ENCODE measurements at regions not wholly inside any gene's neighbourhood (a gene's known extent, or its start where the extent isn't known, plus 50 kb on each side); places are given as distances from the start of the nearest gene placed in this dataset.

- no peak for DNase-seq
Measured at GRCh38 chr1:30511991-30512913, 211.1 kb downstream of the MATN1 start.

- DNase-seq: no peak
Measured at GRCh38 chr1:30511563-30511962, 211.8 kb downstream of the MATN1 start.

DNA sequence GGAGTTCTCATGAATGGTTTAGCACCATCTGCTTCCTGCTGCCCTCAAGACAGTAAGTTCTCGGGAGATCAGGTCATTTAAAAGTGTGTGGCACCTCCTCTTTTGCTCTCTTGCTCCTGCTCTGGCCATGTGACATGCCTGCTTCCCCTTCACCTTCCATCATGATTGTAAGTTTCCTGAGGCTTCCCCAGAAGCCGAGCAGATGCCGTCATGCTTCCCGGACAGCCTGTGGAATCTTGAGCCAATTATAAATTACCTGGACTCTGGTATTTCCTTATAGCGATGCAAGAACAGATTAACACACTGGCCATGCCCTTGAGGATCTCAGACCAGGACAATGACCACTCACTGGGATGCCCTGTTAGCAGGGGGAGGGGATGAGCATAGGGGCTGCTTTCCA, 212.3 kb downstream of the MATN1 start:
- DNase-seq: no peak

- DNase-seq: no peak
Measured at GRCh38 chr1:30509670-30510069, 213.7 kb downstream of the MATN1 start.

DNA sequence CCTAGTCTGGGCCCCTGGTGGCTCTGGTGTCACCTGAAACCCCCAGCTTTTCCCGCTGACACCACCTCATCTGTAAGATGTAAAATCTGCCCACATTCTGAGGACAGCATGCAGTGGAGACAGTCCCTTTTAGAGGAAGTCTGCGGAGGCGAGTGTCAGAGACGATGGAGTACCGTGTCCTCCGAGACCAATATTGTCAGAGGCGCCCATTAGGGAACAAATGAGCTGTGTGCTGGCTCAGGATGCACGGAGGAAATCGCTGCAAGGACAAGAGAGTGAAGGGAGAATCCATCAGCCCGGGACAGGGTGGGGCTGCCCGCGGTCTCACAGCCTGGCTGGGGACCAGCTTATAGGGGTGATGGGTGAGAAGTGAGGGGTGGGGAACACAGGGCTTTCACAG, 214.8 kb downstream of the MATN1 start:
- DNase-seq: no peak

DNA sequence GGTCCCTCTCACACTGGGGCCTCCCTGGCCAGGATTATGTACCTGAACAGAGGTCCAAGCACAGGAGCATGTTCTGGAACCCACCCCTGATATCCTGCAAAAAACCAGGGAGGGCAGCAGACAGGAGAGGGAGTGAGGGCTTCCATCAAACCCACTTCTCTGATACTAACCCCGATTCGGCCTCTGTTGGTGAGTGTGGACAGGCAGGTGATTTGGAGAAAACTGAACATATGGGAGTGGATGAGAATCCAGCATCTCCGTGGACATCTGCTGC, 215.3 kb downstream of the MATN1 start:
- no peak for DNase-seq

DNA sequence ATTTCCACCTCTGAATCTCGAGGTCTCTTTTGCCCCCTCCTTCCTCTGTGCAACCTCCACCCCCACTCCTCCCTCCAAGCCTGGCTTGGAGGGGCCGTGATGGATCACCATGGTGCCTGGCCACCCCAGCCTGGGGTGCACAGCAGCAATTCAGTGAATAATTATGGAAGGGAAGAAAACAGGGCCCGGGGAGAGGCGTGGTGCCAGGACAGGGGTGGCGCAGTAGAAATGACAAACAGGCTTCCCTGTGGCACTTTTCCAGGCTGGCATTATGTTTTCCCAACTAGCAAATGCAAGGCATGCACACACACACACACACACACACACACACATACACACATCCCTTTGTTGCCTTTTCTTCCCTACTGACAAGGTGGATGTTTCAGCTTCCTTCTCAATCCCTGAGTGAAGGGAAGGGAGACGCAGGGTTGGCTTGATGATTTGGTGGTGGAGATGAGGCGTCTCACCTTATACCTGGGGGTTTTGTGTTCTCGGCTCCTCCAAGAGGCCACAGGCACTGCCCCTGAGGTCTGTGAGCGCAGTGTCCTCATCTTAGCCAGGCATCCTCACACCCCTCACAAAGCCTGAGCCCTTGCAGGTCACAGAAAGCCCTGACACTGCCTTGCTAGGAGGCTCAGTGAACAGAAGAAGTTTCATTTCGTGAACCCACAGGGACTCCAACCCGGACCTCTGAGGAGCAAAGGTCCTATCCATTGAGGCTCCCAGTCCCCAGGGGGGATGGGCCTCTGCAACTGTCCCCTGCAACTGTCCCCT, 215.8 kb downstream of the MATN1 start:
- DNase-seq: no peak

DNA sequence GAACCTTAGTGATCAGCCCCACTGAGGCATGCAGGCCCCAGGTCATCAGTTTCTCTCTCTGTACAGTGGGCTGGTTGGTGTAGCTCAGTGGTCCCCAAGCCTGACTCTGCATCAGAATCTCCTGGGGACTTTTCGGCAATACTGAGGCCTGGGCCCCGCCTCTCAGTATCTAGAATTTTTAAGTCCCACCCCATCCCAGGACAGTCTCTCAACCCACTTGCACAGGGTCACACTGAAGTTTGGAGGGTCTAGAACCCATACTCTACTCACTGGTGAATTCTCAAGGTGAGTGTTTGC, 216.4 kb downstream of the MATN1 start:
- no peak for DNase-seq

- DNase-seq: no peak
Measured at GRCh38 chr1:30506291-30507015, 216.9 kb downstream of the MATN1 start.

GRCh38 chr1:30505853-30506252, 217.5 kb downstream of the MATN1 start:
- DNase-seq: no peak

DNA sequence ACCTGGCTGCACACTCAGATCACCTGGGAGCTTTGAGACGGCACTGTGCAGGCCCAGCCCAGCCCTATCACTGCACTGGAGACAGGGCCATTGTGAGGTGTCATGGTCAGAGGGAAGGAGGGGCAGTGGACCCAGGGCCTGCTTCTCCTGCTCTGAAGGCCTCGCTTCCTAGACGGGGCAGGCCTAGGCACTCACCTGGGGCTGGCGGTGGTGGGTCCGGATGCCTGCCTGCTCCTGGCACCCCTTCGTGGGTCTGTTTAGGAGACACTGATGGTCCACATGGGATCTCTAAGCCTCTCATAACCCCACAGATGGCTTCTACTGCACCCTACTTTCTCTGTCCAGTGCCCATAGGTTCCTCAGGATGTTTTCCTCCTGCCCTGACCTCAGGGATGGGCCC, 230.9 kb downstream of the MATN1 start:
- DNase-seq: no peak

- DNase-seq: no peak
Measured at GRCh38 chr1:30491831-30492230, 231.6 kb downstream of the MATN1 start.

GRCh38 chr1:30490554-30491053, 232.8 kb downstream of the MATN1 start:
- DNase-seq: no peak

GRCh38 chr1:30489737-30490389, 233.5 kb downstream of the MATN1 start:
- no peak for DNase-seq

- DNase-seq: no peak
Measured at GRCh38 chr1:30488324-30488913, 235.0 kb downstream of the MATN1 start.

DNA sequence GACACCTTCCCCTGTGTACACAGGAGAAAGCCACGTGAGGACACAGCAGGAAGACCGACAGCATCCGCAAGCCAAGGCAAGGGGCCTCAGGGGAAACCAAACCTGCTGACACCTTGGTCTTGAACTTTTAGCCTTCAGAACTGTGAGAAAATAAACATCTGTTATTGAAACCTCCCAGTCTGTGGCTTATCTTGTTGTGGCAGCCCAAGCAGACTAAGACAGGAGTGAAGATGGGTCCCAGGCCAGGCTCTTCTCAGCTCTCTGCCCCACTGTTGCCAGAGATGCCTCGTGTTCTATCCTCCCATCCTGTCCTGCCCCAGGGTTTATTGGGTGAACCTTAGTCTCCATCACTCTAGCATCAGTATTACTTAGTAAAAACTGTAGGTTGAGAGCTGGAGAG, 236.3 kb downstream of the MATN1 start:
- no peak for DNase-seq

GRCh38 chr1:30485072-30485471, 238.3 kb downstream of the MATN1 start:
- DNase-seq: no peak

DNA sequence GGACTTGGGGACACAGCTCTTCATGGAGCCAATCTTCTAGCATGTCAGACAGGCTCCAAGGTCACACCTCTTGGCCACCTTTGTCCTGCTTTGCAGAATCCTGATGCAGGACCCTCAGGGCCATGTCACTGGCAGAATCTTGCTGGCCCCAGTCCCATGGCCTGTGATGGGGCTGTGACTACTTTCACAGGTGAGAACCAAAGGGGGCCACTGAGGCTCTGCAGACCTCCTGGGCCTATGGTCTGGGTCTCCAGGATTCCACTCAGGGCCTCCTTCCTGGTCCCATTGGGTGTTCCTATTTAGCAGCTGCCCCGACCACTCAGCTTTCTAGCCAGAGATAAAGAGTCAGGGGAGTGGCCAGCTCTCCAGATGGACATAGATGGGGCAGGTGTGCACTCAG, 238.7 kb downstream of the MATN1 start:
- no peak for DNase-seq

GRCh38 chr1:30479575-30479974, 243.8 kb downstream of the MATN1 start:
- no peak for DNase-seq

GRCh38 chr1:30478799-30479563, 244.4 kb downstream of the MATN1 start:
- no peak for DNase-seq

DNA sequence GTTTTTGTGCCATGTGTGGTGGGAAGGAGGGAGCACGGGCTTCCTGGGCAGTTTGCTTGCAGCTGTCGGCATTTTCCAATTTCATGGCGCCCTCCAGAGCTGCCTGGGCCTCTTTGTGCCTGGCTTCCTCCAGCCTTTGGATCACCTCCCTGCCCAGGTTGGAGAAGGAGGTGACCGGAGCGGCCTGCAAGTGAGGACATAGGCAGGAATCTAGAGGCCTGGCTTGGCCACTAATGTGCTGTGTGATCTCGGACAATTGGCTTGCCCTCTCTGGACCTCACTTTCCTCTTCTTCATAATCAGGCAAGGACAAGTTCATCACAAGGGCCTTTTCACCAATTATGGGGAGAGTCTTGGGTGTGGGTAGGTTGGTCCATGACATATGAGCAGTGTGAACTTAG, 245.1 kb downstream of the MATN1 start:
- DNase-seq: no peak

GRCh38 chr1:30477588-30477987, 245.8 kb downstream of the MATN1 start:
- DNase-seq: no peak

Data from GDM1 (cell line).